Adrenal gland (tissue), 5 donors: ENCODE measurements at regions not wholly inside any gene's neighbourhood (a gene's known extent, or its start where the extent isn't known, plus 50 kb on each side); places are given as distances from the start of the nearest gene placed in this dataset.
"Not testable (repeated sequence)": the region's sequence is repeated elsewhere in the genome, so short reads cannot be mapped to it uniquely, and the experiment has no call there.

Experiments
- POLR2A ChIP-seq, 2 donors: fragments of 450-650 bp; IDR thresholded peaks; one replicate each; pipeline ENCODE4 v1.6.1; 2017; ENCODE audit warnings: antibody characterized with exemption in 2 of 2, mild to moderate bottlenecking in 2 of 2, moderate library complexity in 1 of 2
- TF ChIP-seq, protein P1 (sequence below), 6 experiments: fragments of 450-650 bp in 4 of 6; fragments of 200-600 bp in 2 of 6; sonication (generic) in 1 of 6; IDR thresholded peaks; 1 replicate in 5 of 6; 2 replicates in 1 of 6; pipeline versions ENCODE4 v1.5.1 to v1.8.0; 2016 to 2021; ENCODE audit warnings: antibody characterized with exemption in 6 of 6, mild to moderate bottlenecking in 2 of 6, moderate library complexity in 1 of 6
- donor health status: DM: no; HTN: no; CAD: no.

DNA sequence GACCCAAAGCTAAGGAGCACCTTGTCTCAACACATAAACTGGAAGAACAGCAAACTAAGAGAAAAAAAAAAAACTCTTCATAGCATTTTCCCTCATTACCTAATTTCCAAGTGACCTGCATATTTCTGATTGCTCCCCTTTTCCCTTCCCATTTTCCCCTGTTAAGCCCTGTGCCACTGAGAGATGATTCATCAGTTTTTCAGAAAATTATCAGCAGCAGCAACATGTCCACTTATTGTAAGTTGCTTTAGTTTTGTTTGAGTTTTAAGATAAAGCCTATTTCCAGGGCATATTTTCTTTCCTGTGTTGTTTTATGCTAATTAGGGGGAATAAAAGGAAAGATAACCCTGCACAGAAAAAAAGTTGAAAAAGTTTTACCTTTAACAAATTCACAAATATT lies 236.2 kb downstream of the LIPI start:
- TF ChIP-seq, protein P1, sequence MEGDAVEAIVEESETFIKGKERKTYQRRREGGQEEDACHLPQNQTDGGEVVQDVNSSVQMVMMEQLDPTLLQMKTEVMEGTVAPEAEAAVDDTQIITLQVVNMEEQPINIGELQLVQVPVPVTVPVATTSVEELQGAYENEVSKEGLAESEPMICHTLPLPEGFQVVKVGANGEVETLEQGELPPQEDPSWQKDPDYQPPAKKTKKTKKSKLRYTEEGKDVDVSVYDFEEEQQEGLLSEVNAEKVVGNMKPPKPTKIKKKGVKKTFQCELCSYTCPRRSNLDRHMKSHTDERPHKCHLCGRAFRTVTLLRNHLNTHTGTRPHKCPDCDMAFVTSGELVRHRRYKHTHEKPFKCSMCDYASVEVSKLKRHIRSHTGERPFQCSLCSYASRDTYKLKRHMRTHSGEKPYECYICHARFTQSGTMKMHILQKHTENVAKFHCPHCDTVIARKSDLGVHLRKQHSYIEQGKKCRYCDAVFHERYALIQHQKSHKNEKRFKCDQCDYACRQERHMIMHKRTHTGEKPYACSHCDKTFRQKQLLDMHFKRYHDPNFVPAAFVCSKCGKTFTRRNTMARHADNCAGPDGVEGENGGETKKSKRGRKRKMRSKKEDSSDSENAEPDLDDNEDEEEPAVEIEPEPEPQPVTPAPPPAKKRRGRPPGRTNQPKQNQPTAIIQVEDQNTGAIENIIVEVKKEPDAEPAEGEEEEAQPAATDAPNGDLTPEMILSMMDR (IDR thresholded peaks at IDR 0.05), result not testable (repeated sequence)
- not testable (repeated sequence) for TF ChIP-seq POLR2A (IDR thresholded peaks at IDR 0.05)
